ENCODE measurements at regions not wholly inside any gene's neighbourhood (a gene's known extent, or its start where the extent isn't known, plus 50 kb on each side); places are given as distances from the start of the nearest gene placed in this dataset.

GRCh38 chr2:8617048-8617447 lies 64.8 kb upstream of the ID2 start:
- no peaks in the 10 kb centered on the region for H3K36me3 ChIP-seq (ENCODE audit: control insufficient read depth in 2 of 2, insufficient read depth in 2 of 2, low read length in 1 of 2)
- 95% methylated on average over 12 of the region's 12 CpGs for WGBS
- no peak overlapping the region for H3K27ac ChIP-seq (ENCODE audit: low read depth in 1 of 2, low read length in 1 of 2)
- H3K4me3 ChIP-seq (ENCODE audit: low read length in 2 of 2): no peak overlapping the region
- no peak for DNase-seq (ENCODE audit: low read depth in 6 of 9, low spot score in 9 of 9)
- H3K9me3 ChIP-seq (ENCODE audit: control insufficient read depth in 2 of 2, insufficient read depth in 1 of 2, low read length in 1 of 2): peaks cover 0 to 4% of the 10 kb centered on the region in 2 donors
- H3K4me1 ChIP-seq (ENCODE audit: control insufficient read depth in 2 of 2, insufficient read depth in 2 of 2, low read length in 2 of 2): peaks cover 0 to 4% of the 10 kb centered on the region in 2 donors
- peaks cover 0 to 2% of the 10 kb centered on the region in 2 donors for H3K27me3 ChIP-seq (ENCODE audit: control insufficient read depth in 2 of 2, insufficient read depth in 1 of 2, low read length in 1 of 2)

- DNase-seq (ENCODE audit: low read depth in 6 of 9, low spot score in 9 of 9): no peak
- 96% methylated on average over 8 of the region's 8 CpGs for WGBS
- H3K27ac ChIP-seq (ENCODE audit: low read depth in 1 of 2, low read length in 1 of 2): no peak overlapping the region
- H3K4me1 ChIP-seq (ENCODE audit: control insufficient read depth in 2 of 2, insufficient read depth in 2 of 2, low read length in 2 of 2): peaks cover 0 to 9% of the 10 kb centered on the region in 2 donors
- peaks cover 0 to 4% of the 10 kb centered on the region in 2 donors for H3K27me3 ChIP-seq (ENCODE audit: control insufficient read depth in 2 of 2, insufficient read depth in 1 of 2, low read length in 1 of 2)
- H3K4me3 ChIP-seq (ENCODE audit: low read length in 2 of 2): no peak overlapping the region
- peaks cover 0 to 4% of the 10 kb centered on the region in 2 donors for H3K9me3 ChIP-seq (ENCODE audit: control insufficient read depth in 2 of 2, insufficient read depth in 1 of 2, low read length in 1 of 2)
- no peaks in the 10 kb centered on the region for H3K36me3 ChIP-seq (ENCODE audit: control insufficient read depth in 2 of 2, insufficient read depth in 2 of 2, low read length in 1 of 2)
Measured at GRCh38 chr2:8617590-8617989, 64.3 kb upstream of the ID2 start.

- Histone ChIP-seq H3K27ac (ENCODE audit: low read depth in 1 of 2, low read length in 1 of 2) (no peak overlapping the region), H3K36me3 (ENCODE audit: control insufficient read depth in 2 of 2, insufficient read depth in 2 of 2, low read length in 1 of 2) (no peaks in the 10 kb centered on the region), H3K4me1 (ENCODE audit: control insufficient read depth in 2 of 2, insufficient read depth in 2 of 2, low read length in 2 of 2) (peaks cover 0 to 11% of the 10 kb centered on the region in 2 donors), H3K27me3 (ENCODE audit: control insufficient read depth in 2 of 2, insufficient read depth in 1 of 2, low read length in 1 of 2) (peaks cover 0 to 9% of the 10 kb centered on the region in 2 donors), H3K9me3 (ENCODE audit: control insufficient read depth in 2 of 2, insufficient read depth in 1 of 2, low read length in 1 of 2) (peaks cover 0 to 4% of the 10 kb centered on the region in 2 donors), H3K4me3 (ENCODE audit: low read length in 2 of 2) (no peak overlapping the region)
- 96% methylated on average over 5 of the region's 5 CpGs for WGBS
- no peak for DNase-seq (ENCODE audit: low read depth in 6 of 9, low spot score in 9 of 9)
Measured at GRCh38 chr2:8619071-8619470, 62.8 kb upstream of the ID2 start.

- no peak overlapping the region for H3K4me3 ChIP-seq (ENCODE audit: low read length in 2 of 2)
- H3K27ac ChIP-seq (ENCODE audit: low read depth in 1 of 2, low read length in 1 of 2): no peak overlapping the region
- WGBS: 96% methylated on average over 7 of the region's 7 CpGs
- H3K9me3 ChIP-seq (ENCODE audit: control insufficient read depth in 2 of 2, insufficient read depth in 1 of 2, low read length in 1 of 2): peaks cover 0 to 4% of the 10 kb centered on the region in 2 donors
- DNase-seq (ENCODE audit: low read depth in 6 of 9, low spot score in 9 of 9): no peak
- peaks cover 0 to 11% of the 10 kb centered on the region in 2 donors for H3K4me1 ChIP-seq (ENCODE audit: control insufficient read depth in 2 of 2, insufficient read depth in 2 of 2, low read length in 2 of 2)
- H3K27me3 ChIP-seq (ENCODE audit: control insufficient read depth in 2 of 2, insufficient read depth in 1 of 2, low read length in 1 of 2): peaks cover 0 to 7% of the 10 kb centered on the region in 2 donors
- no peaks in the 10 kb centered on the region for H3K36me3 ChIP-seq (ENCODE audit: control insufficient read depth in 2 of 2, insufficient read depth in 2 of 2, low read length in 1 of 2)
Measured at GRCh38 chr2:8620611-8621382, 61.1 kb upstream of the ID2 start.

GRCh38 chr2:8622199-8622911 lies 59.5 kb upstream of the ID2 start:
- Histone ChIP-seq H3K9me3 (ENCODE audit: control insufficient read depth in 2 of 2, insufficient read depth in 1 of 2, low read length in 1 of 2) (no peaks in the 10 kb centered on the region), H3K36me3 (ENCODE audit: control insufficient read depth in 2 of 2, insufficient read depth in 2 of 2, low read length in 1 of 2) (no peaks in the 10 kb centered on the region), H3K4me1 (ENCODE audit: control insufficient read depth in 2 of 2, insufficient read depth in 2 of 2, low read length in 2 of 2) (peaks cover 0 to 15% of the 10 kb centered on the region in 2 donors), H3K4me3 (ENCODE audit: low read length in 2 of 2) (no peak overlapping the region), H3K27me3 (ENCODE audit: control insufficient read depth in 2 of 2, insufficient read depth in 1 of 2, low read length in 1 of 2) (peaks cover 0 to 7% of the 10 kb centered on the region in 2 donors), H3K27ac (ENCODE audit: low read depth in 1 of 2, low read length in 1 of 2) (no peak overlapping the region)
- 96% methylated on average over 7 of the region's 7 CpGs for WGBS
- no peak for DNase-seq (ENCODE audit: low read depth in 6 of 9, low spot score in 9 of 9)

GRCh38 chr2:8622924-8623465 lies 58.9 kb upstream of the ID2 start:
- Histone ChIP-seq H3K36me3 (ENCODE audit: control insufficient read depth in 2 of 2, insufficient read depth in 2 of 2, low read length in 1 of 2) (no peaks in the 10 kb centered on the region), H3K27ac (ENCODE audit: low read depth in 1 of 2, low read length in 1 of 2) (no peak overlapping the region), H3K4me3 (ENCODE audit: low read length in 2 of 2) (no peak overlapping the region), H3K27me3 (ENCODE audit: control insufficient read depth in 2 of 2, insufficient read depth in 1 of 2, low read length in 1 of 2) (peaks cover 0 to 7% of the 10 kb centered on the region in 2 donors), H3K9me3 (ENCODE audit: control insufficient read depth in 2 of 2, insufficient read depth in 1 of 2, low read length in 1 of 2) (no peaks in the 10 kb centered on the region), H3K4me1 (ENCODE audit: control insufficient read depth in 2 of 2, insufficient read depth in 2 of 2, low read length in 2 of 2) (peaks cover 0 to 16% of the 10 kb centered on the region in 2 donors)
- 83% methylated on average over 13 of the region's 13 CpGs for WGBS
- DNase-seq (ENCODE audit: low read depth in 6 of 9, low spot score in 9 of 9): no peak

GRCh38 chr2:8623576-8623957 lies 58.3 kb upstream of the ID2 start:
- no peak for DNase-seq (ENCODE audit: low read depth in 6 of 9, low spot score in 9 of 9)
- Histone ChIP-seq H3K9me3 (ENCODE audit: control insufficient read depth in 2 of 2, insufficient read depth in 1 of 2, low read length in 1 of 2) (no peaks in the 10 kb centered on the region), H3K27ac (ENCODE audit: low read depth in 1 of 2, low read length in 1 of 2) (no peak overlapping the region), H3K4me3 (ENCODE audit: low read length in 2 of 2) (no peak overlapping the region), H3K4me1 (ENCODE audit: control insufficient read depth in 2 of 2, insufficient read depth in 2 of 2, low read length in 2 of 2) (peaks cover 0 to 16% of the 10 kb centered on the region in 2 donors), H3K36me3 (ENCODE audit: control insufficient read depth in 2 of 2, insufficient read depth in 2 of 2, low read length in 1 of 2) (no peaks in the 10 kb centered on the region), H3K27me3 (ENCODE audit: control insufficient read depth in 2 of 2, insufficient read depth in 1 of 2, low read length in 1 of 2) (peaks cover 0 to 7% of the 10 kb centered on the region in 2 donors)
- 91% methylated on average over 12 of the region's 12 CpGs for WGBS

GRCh38 chr2:8623958-8624591 lies 57.8 kb upstream of the ID2 start:
- Histone ChIP-seq H3K9me3 (ENCODE audit: control insufficient read depth in 2 of 2, insufficient read depth in 1 of 2, low read length in 1 of 2) (no peaks in the 10 kb centered on the region), H3K27ac (ENCODE audit: low read depth in 1 of 2, low read length in 1 of 2) (no peak overlapping the region), H3K27me3 (ENCODE audit: control insufficient read depth in 2 of 2, insufficient read depth in 1 of 2, low read length in 1 of 2) (peaks cover 0 to 7% of the 10 kb centered on the region in 2 donors), H3K36me3 (ENCODE audit: control insufficient read depth in 2 of 2, insufficient read depth in 2 of 2, low read length in 1 of 2) (no peaks in the 10 kb centered on the region), H3K4me1 (ENCODE audit: control insufficient read depth in 2 of 2, insufficient read depth in 2 of 2, low read length in 2 of 2) (peaks cover 0 to 16% of the 10 kb centered on the region in 2 donors), H3K4me3 (ENCODE audit: low read length in 2 of 2) (no peak overlapping the region)
- DNase-seq (ENCODE audit: low read depth in 6 of 9, low spot score in 9 of 9): no peak
- 87% methylated on average over 11 of the region's 11 CpGs for whole genome bisulfite sequencing
